Keratinocyte (primary cell): ENCODE measurements at regions not wholly inside any gene's neighbourhood (a gene's known extent, or its start where the extent isn't known, plus 50 kb on each side); places are given as distances from the start of the nearest gene placed in this dataset.
"Not testable (repeated sequence)": the region's sequence is repeated elsewhere in the genome, so short reads cannot be mapped to it uniquely, and the experiment has no call there.

Experiments
- DNase-seq: peaks from one replicate; pipeline ENCODE4 v3.0.0-alpha.2; 2011; ENCODE audit warnings: low read depth, missing footprints, low spot score
- FAIRE-seq: peaks from 2 replicates; lab custom pipeline; 2011; peaks lifted over from hg19 to GRCh38; lab: Jason Lieb, UNC
- H2AFZ ChIP-seq: 2 replicates; pipeline ENCODE4 v1.6.0; 2012; ENCODE audit warnings: low read length, control low read depth, inconsistent platforms; ENCODE audit not compliant: control insufficient read depth
- H3K27ac ChIP-seq: 2 replicates; pipeline ENCODE4 v1.5.1; 2011; ENCODE audit warnings: low read length; ENCODE audit not compliant: control insufficient read depth, insufficient read depth
- H3K27me3 ChIP-seq: 3 replicates; pipeline ENCODE4 v1.6.0; 2011; ENCODE audit warnings: low read length; ENCODE audit not compliant: control insufficient read depth, insufficient read depth; ENCODE audit errors: extremely low read depth
- H3K36me3 ChIP-seq, 2 experiments: 2 replicates in 1 of 2; 3 replicates in 1 of 2; pipeline ENCODE4 v1.5.1; 2011; ENCODE audit warnings: low read length in 2 of 2, mild to moderate bottlenecking in 1 of 2; ENCODE audit not compliant: control insufficient read depth in 2 of 2, insufficient read depth in 2 of 2; ENCODE audit errors: extremely low read depth in 1 of 2
- H3K4me1 ChIP-seq: 3 replicates; pipeline ENCODE4 v1.5.1; 2011; ENCODE audit warnings: low read length; ENCODE audit not compliant: control insufficient read depth, insufficient read depth; ENCODE audit errors: extremely low read depth
- H3K4me2 ChIP-seq: 3 replicates; pipeline ENCODE4 v1.6.0; 2011; ENCODE audit warnings: low read depth, low read length; ENCODE audit not compliant: control insufficient read depth, insufficient read depth; ENCODE audit errors: extremely low read depth
- H3K4me3 ChIP-seq, 3 experiments: fragments of 200-600 bp in 1 of 3; sonication (generic) in 1 of 3; 2 replicates in 2 of 3; 3 replicates in 1 of 3; pipeline ENCODE4 v1.5.1; 2011 to 2016; ENCODE audit warnings: low read length in 3 of 3, mild to moderate bottlenecking in 3 of 3, control low read depth in 2 of 3, inconsistent platforms in 1 of 3, low read depth in 1 of 3, mixed read lengths in 1 of 3, mixed run types in 1 of 3, moderate library complexity in 1 of 3; ENCODE audit not compliant: control insufficient read depth in 2 of 3, insufficient read depth in 2 of 3; ENCODE audit errors: extremely low read depth in 1 of 3
- H3K79me2 ChIP-seq: 2 replicates; pipeline ENCODE4 v1.6.0; 2012; ENCODE audit warnings: low read length; ENCODE audit not compliant: control insufficient read depth, insufficient read depth
- H3K9ac ChIP-seq: 3 replicates; pipeline ENCODE4 v1.6.0; 2011; ENCODE audit warnings: low read length; ENCODE audit not compliant: control insufficient read depth, insufficient read depth; ENCODE audit errors: extremely low read depth
- H3K9me1 ChIP-seq: 3 replicates; pipeline ENCODE4 v1.6.0; 2011; ENCODE audit warnings: low read length; ENCODE audit not compliant: control insufficient read depth, insufficient read depth; ENCODE audit errors: extremely low read depth
- H3K9me3 ChIP-seq: 2 replicates; pipeline ENCODE4 v1.5.1; 2012; ENCODE audit warnings: low read depth, low read length; ENCODE audit not compliant: control insufficient read depth
- H4K20me1 ChIP-seq: 3 replicates; pipeline ENCODE4 v1.6.0; 2011; ENCODE audit warnings: low read length; ENCODE audit not compliant: control insufficient read depth, insufficient read depth; ENCODE audit errors: extremely low read depth
- EZH2 ChIP-seq: IDR thresholded peaks from one replicate; pipeline ENCODE4 v1.6.1; 2012; ENCODE audit warnings: inconsistent platforms, mild to moderate bottlenecking, low read length, moderate library complexity
- dilution Hi-C: fragments of 300-500 bp; cut with MboI; formaldehyde crosslinking; loops from one replicate; pipeline ENCODE4 v1.7.0; 2020; ENCODE audit warnings: low sequenced_read_pairs; ENCODE audit not compliant: extremely low pct_ligation_motif_present
- TF ChIP-seq, protein P1 (sequence below), 3 experiments: IDR thresholded peaks in 1 of 3; conservative IDR thresholded peaks in 1 of 3; optimal IDR thresholded peaks in 1 of 3; 2 replicates in 2 of 3; 3 replicates in 1 of 3; pipeline versions ENCODE3 to v1.5.1; 2011; ENCODE audit warnings: low read length in 3 of 3, mild to moderate bottlenecking in 3 of 3, moderate library complexity in 2 of 3, control low read depth in 1 of 3, inconsistent platforms in 1 of 3; ENCODE audit not compliant: insufficient read depth in 2 of 3; ENCODE audit errors: extremely low read depth in 1 of 3

DNA sequence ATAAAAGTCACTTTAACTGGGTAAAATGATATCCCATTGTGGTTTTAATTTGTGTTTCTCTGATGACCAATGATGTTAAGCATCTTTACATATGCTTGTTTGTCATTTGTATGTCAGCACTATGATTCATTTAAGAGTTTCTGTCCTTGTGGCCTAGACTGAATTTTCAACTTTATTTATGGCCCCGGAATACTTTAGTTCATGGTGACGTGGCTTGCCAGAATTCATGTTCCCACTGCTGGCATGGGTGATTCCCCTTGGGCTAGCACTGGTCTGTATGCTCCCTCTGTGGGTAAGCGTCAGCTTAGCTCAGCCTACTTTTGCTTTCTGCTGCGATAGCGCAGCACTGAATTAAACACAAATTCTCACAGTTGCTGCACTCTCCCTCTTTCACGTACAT lies 436.3 kb upstream of the SGO1 start:
- FAIRE-seq = no peak
- no peak for DNase-seq
- H3K27me3 ChIP-seq = no peaks in the 10 kb centered on the region
- no peaks in the 10 kb centered on the region for H3K9me3 ChIP-seq
- no peak for TF ChIP-seq EZH2
- TF ChIP-seq, protein P1, sequence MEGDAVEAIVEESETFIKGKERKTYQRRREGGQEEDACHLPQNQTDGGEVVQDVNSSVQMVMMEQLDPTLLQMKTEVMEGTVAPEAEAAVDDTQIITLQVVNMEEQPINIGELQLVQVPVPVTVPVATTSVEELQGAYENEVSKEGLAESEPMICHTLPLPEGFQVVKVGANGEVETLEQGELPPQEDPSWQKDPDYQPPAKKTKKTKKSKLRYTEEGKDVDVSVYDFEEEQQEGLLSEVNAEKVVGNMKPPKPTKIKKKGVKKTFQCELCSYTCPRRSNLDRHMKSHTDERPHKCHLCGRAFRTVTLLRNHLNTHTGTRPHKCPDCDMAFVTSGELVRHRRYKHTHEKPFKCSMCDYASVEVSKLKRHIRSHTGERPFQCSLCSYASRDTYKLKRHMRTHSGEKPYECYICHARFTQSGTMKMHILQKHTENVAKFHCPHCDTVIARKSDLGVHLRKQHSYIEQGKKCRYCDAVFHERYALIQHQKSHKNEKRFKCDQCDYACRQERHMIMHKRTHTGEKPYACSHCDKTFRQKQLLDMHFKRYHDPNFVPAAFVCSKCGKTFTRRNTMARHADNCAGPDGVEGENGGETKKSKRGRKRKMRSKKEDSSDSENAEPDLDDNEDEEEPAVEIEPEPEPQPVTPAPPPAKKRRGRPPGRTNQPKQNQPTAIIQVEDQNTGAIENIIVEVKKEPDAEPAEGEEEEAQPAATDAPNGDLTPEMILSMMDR (optimal IDR thresholded peaks at IDR 0.05 in 1 of 3, IDR thresholded peaks at IDR 0.05 in 1 of 3, conservative IDR thresholded peaks at IDR 0.05 in 1 of 3; ENCODE audit: extremely low read depth in 1 of 3, insufficient read depth in 2 of 3, low read length in 3 of 3) = no peak
- no peaks in the 10 kb centered on the region for H3K4me1 ChIP-seq
- H3K4me2 ChIP-seq = no peak overlapping the region
- H3K9ac ChIP-seq = no peak overlapping the region
- no peak overlapping the region for H2AFZ ChIP-seq
- H3K4me3 ChIP-seq = no peak overlapping the region
- H3K79me2 ChIP-seq = no peaks in the 10 kb centered on the region
- no peaks in the 10 kb centered on the region for H3K36me3 ChIP-seq
- no peak overlapping the region for H3K27ac ChIP-seq
- H4K20me1 ChIP-seq = no peaks in the 10 kb centered on the region
- dilution Hi-C loops = no loop called here
- H3K9me1 ChIP-seq = no peaks in the 10 kb centered on the region

DNA sequence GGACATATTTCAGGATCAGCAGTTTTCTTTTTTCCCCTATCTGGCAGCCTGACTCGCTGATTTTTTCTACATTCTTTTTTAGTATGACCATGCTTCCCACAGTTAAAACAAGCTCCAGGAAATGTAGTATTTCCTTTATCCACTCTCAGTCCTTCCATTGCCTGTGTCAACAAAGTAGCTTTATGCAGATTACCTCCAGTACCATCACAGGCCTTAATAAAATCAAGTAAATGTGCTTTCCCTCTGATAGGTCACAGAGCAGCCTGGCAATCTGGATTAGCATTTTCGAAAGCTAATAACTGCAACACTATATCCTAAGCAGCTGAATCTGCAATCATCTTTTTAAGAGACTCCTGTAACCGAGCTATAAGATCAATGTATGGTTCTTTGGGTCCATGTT lies 432.6 kb upstream of the SGO1 start:
- FAIRE-seq = not testable (repeated sequence)

DNA sequence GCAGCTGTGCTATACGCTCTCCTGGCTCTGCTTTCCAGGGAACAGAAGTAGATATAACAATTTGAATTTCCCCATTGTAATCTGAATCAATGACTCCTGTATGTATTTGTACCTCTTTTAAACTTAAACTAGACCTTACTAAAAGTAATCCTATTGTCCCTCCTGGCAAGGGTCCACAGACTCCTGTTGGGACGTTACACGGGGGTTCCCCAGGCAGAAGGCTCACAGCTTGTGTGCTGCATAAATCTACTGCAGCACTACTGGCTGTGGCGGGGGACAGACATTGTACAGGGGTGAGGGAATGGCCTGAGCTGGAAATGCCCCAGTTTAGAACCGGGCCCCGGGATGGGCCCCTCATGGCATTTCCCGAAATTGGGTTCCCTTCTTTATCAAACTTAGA lies 432.2 kb upstream of the SGO1 start:
- H3K27me3 ChIP-seq, DNase-seq, H3K9me1 ChIP-seq, H3K27ac ChIP-seq, H3K36me3 ChIP-seq, H3K4me3 ChIP-seq, dilution Hi-C loops, H3K9me3 ChIP-seq, H3K79me2 ChIP-seq, H4K20me1 ChIP-seq, H3K4me1 ChIP-seq, H2AFZ ChIP-seq, H3K4me2 ChIP-seq, FAIRE-seq, H3K9ac ChIP-seq: not testable (repeated sequence)

More for the DNA sequence above, 432.6 kb upstream of the SGO1 start:
- H3K27ac ChIP-seq, H3K4me3 ChIP-seq, H3K79me2 ChIP-seq, H3K9me1 ChIP-seq, H4K20me1 ChIP-seq, H3K4me1 ChIP-seq, H3K27me3 ChIP-seq, H3K9me3 ChIP-seq, H2AFZ ChIP-seq, H3K9ac ChIP-seq, dilution Hi-C loops, H3K4me2 ChIP-seq, H3K36me3 ChIP-seq, DNase-seq: not testable (repeated sequence)

DNA sequence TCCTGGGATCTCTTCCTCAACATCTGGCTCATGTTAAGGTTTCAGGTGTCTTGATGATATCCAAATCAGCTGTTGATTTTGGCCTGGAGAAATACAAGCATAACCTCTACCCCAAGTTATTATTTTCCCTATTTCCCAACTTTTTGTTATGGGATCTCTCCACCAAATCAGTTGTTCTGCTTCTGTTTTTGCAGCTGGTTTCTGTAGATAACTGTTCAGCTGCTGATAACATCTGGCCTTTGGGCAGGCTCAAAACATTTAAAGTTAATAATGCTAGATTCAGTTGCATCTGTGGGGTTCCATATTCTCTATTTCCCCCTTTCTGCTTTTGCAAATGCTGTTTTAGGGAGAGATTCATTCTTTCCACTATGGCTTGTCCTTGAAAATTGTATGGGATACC lies 430.0 kb upstream of the SGO1 start:
- FAIRE-seq, H3K27me3 ChIP-seq, H3K27ac ChIP-seq, H4K20me1 ChIP-seq, dilution Hi-C loops, H3K4me3 ChIP-seq, H3K9me1 ChIP-seq, H3K9ac ChIP-seq, H3K36me3 ChIP-seq, H3K9me3 ChIP-seq, H3K4me2 ChIP-seq, H3K4me1 ChIP-seq, H3K79me2 ChIP-seq, H2AFZ ChIP-seq, DNase-seq: not testable (repeated sequence)
